ENCODE measurements at regions not wholly inside any gene's neighbourhood (a gene's known extent, or its start where the extent isn't known, plus 50 kb on each side); places are given as distances from the start of the nearest gene placed in this dataset.

DNA sequence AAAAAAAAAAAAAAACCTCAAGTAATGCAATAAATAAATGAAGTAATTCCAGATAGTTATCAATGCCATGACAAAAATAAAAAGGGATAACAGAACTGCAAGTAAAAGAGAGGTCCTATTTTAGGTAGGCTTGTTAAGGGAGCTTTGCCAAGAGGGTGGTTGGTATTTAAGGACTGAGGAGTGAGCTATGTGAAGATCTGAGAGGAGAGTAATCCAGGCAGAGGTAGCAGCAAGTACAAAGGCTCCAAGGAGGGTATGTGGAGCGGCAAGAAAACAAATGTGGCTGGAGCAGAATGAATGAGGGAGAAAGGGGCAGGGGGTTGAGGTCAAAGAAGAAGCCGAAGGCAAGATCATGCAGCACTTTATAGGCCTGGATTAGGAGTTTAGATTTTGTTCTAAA is 59.9 kb upstream of the CDC42BPA start:
- Mint-ChIP-seq H3K36me3 (ENCODE audit: insufficient read depth, unreplicated experiment) (no peaks in the 10 kb centered on the region), H3K4me3 (ENCODE audit: unreplicated experiment) (no peak overlapping the region), H3K9me3 (ENCODE audit: unreplicated experiment) (peaks cover 9% of the 10 kb centered on the region), H3K27me3 (ENCODE audit: insufficient read depth, unreplicated experiment) (no peaks in the 10 kb centered on the region), H3K4me1 (ENCODE audit: insufficient read depth, unreplicated experiment) (no peaks in the 10 kb centered on the region), H3K27ac (ENCODE audit: low read depth, unreplicated experiment) (no peak overlapping the region)
- CTCF ChIA-PET = no interaction called here
- no TSS peak for BruUV-seq (replicated peaks)
- TF ChIP-seq, protein P1, sequence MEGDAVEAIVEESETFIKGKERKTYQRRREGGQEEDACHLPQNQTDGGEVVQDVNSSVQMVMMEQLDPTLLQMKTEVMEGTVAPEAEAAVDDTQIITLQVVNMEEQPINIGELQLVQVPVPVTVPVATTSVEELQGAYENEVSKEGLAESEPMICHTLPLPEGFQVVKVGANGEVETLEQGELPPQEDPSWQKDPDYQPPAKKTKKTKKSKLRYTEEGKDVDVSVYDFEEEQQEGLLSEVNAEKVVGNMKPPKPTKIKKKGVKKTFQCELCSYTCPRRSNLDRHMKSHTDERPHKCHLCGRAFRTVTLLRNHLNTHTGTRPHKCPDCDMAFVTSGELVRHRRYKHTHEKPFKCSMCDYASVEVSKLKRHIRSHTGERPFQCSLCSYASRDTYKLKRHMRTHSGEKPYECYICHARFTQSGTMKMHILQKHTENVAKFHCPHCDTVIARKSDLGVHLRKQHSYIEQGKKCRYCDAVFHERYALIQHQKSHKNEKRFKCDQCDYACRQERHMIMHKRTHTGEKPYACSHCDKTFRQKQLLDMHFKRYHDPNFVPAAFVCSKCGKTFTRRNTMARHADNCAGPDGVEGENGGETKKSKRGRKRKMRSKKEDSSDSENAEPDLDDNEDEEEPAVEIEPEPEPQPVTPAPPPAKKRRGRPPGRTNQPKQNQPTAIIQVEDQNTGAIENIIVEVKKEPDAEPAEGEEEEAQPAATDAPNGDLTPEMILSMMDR (IDR thresholded peaks at IDR 0.05; ENCODE audit: unreplicated experiment) = no peak
- POLR2A ChIA-PET = interaction anchor here (0.6 to 1.0 kb wide), 6 partner anchors 14 to 481 kb away, joined by 3 to 4 read pairs (median 3); no protein-coding TSS in a partner anchor
- intact Hi-C loops (cut with micrococcal nuclease) = no loop called here
- no peak for DNase-seq (ENCODE audit: unreplicated experiment)

DNA sequence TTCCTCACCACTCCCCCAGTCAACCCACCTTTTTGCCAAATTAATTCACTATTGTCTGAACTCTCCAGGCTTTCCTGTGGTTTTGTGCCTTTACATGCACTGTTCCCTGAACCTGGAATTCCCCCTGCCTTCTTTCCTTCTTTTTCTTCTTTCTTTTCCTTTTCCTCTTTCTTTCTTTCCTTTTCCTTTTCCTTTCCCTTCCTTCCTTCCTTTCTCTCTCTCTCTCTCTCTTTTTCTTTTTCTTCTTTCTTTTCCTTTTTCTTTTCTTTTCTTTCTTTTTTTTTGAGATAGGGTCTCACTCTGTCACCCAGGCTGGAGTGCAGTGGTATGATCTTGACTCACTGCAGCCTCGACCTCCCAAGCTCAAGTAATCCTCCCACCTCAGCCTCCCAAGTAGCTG is 56.6 kb upstream of the CDC42BPA start:
- ChIA-PET POLR2A (interaction anchor here (1.1 kb wide), 1 partner anchor 42 kb away, joined by 3 read pairs; no protein-coding TSS in a partner anchor), CTCF (interaction anchor here (0.6 kb wide), 1 partner anchor 11 kb away, joined by 4 read pairs; no protein-coding TSS in a partner anchor)
- H3K27me3 Mint-ChIP-seq (ENCODE audit: insufficient read depth, unreplicated experiment) = no peaks in the 10 kb centered on the region
- no peaks in the 10 kb centered on the region for H3K36me3 Mint-ChIP-seq (ENCODE audit: insufficient read depth, unreplicated experiment)
- peaks cover 13% of the 10 kb centered on the region for H3K4me1 Mint-ChIP-seq (ENCODE audit: insufficient read depth, unreplicated experiment)
- BruUV-seq (replicated peaks) = no TSS peak
- H3K27ac Mint-ChIP-seq (ENCODE audit: low read depth, unreplicated experiment) = no peak overlapping the region
- H3K4me3 Mint-ChIP-seq (ENCODE audit: unreplicated experiment) = no peak overlapping the region
- intact Hi-C loops (cut with micrococcal nuclease) = no loop called here
- peaks cover 9% of the 10 kb centered on the region for H3K9me3 Mint-ChIP-seq (ENCODE audit: unreplicated experiment)
- TF ChIP-seq, protein P1 (IDR thresholded peaks at IDR 0.05; ENCODE audit: unreplicated experiment) = no peak
- DNase-seq (ENCODE audit: unreplicated experiment) = no peak

DNA sequence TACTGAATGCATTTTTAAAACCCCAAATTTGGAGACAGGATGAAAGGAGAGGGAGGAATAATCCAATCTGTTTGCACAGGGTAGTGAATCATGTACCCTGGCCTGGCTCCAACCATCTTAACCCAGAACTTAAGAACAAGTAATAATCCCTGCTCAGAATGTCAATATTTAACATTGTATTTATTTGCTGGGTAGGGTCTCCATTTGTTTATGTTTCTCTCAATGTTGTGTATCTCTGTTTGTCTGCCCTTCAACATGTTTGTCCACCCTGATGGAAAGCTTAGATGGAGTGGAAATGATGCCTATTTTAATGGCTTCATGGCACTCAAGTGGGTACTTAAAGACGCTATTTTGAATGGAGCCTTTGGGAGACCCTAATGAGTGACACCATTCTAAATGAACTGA is 54.4 kb upstream of the CDC42BPA start:
- Mint-ChIP-seq H3K27me3 (ENCODE audit: insufficient read depth, unreplicated experiment) (no peaks in the 10 kb centered on the region), H3K4me3 (ENCODE audit: unreplicated experiment) (no peak overlapping the region), H3K4me1 (ENCODE audit: insufficient read depth, unreplicated experiment) (peaks cover 13% of the 10 kb centered on the region), H3K27ac (ENCODE audit: low read depth, unreplicated experiment) (no peak overlapping the region), H3K36me3 (ENCODE audit: insufficient read depth, unreplicated experiment) (no peaks in the 10 kb centered on the region), H3K9me3 (ENCODE audit: unreplicated experiment) (peaks cover 9% of the 10 kb centered on the region)
- CTCF ChIA-PET = no interaction called here
- BruUV-seq (replicated peaks) = no TSS peak
- TF ChIP-seq, protein P1 (IDR thresholded peaks at IDR 0.05; ENCODE audit: unreplicated experiment) = no peak
- intact Hi-C loops (cut with micrococcal nuclease) = no loop called here
- POLR2A ChIA-PET = no interaction called here
- DNase-seq (ENCODE audit: unreplicated experiment) = peak; percentile 69

DNA sequence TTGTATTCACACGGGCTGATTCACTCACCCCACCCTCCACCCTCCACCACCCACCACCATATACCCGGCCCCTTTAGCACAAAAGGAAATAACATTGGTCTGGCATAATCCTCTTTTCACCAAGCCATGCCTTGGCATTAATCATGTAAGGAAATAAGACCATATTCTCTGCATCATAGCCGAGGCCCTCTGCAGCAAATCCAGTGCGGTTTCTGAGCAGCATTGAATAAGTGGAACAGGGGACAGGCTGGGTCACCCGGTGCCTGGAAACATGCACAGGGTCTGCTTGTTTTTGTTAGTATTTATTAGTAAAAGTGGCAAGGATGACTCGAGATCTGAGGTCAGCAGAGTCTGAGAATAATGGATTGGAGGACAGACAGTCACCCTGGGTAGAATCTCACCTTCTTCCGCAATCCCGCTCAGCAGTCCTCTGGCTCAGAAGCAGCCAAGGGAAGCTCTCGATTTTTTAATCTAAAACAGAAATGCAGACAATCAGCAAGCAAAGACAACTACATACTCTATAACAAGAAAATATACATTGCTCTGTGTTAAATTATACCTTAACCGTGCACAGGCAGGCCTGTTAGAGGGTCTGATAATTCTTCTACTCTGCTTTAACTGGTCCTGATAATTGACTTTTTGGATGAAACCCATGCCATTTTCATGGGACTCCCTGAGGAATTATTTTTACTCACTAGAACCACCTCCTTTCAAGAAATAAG is 52.4 kb upstream of the CDC42BPA start:
- Mint-ChIP-seq H3K4me3 (ENCODE audit: unreplicated experiment) (no peak overlapping the region), H3K9me3 (ENCODE audit: unreplicated experiment) (peaks cover 9% of the 10 kb centered on the region), H3K36me3 (ENCODE audit: insufficient read depth, unreplicated experiment) (no peaks in the 10 kb centered on the region), H3K4me1 (ENCODE audit: insufficient read depth, unreplicated experiment) (peaks cover 13% of the 10 kb centered on the region), H3K27me3 (ENCODE audit: insufficient read depth, unreplicated experiment) (no peaks in the 10 kb centered on the region), H3K27ac (ENCODE audit: low read depth, unreplicated experiment) (no peak overlapping the region)
- CTCF ChIA-PET = interaction anchor here (0.9 to 1.3 kb wide), 4 partner anchors 10 to 136 kb away, joined by 3 to 6 read pairs (median 4); no protein-coding TSS in a partner anchor
- BruUV-seq (replicated peaks) = no TSS peak
- DNase-seq (ENCODE audit: unreplicated experiment) = no peak
- POLR2A ChIA-PET = interaction anchor here (0.8 to 1.9 kb wide), 7 partner anchors 9 to 54 kb away, joined by 3 to 12 read pairs (median 4); no protein-coding TSS in a partner anchor
- TF ChIP-seq, protein P1 (IDR thresholded peaks at IDR 0.05; ENCODE audit: unreplicated experiment) = no peak
- intact Hi-C loops (cut with micrococcal nuclease) = no loop called here

Data from MCF 10A (cell line).